IMR-90 (cell line): ENCODE measurements at regions not wholly inside any gene's neighbourhood (a gene's known extent, or its start where the extent isn't known, plus 50 kb on each side); places are given as distances from the start of the nearest gene placed in this dataset.

ENCODE experiments used
- ATAC-seq: fragments of 200-7000 bp; cut with Tn5 transposase; 2 replicates; pipeline ENCODE4 v1.9.1; 2020; ENCODE audit warnings: low read depth, mild to moderate bottlenecking, moderate library complexity
- BruUV-seq: library from RNA; stranded (reverse); fragments of 400-500 nt; replicated peaks from 2 replicates; lab custom pipeline; 2021; lab: Mats Ljungman, UMichigan
- CTCF ChIA-PET: fragments of 300-600 bp; formaldehyde crosslinking; extraction: SDS; loops from one replicate; lab custom pipeline; 2021; ENCODE audit warnings: antibody characterized with exemption; lab: Yijun Ruan, JAX
- POLR2A ChIA-PET: fragments of 300-600 bp; sonication (Branson Sonifier 250); formaldehyde crosslinking; loops from one replicate; lab custom pipeline; 2022; ENCODE audit warnings: antibody characterized with exemption; ENCODE audit not compliant: unreplicated experiment; lab: Charles Lee
- DNase-seq: peaks from one replicate; pipeline ENCODE4 v3.0.0; 2013
- H2AFZ ChIP-seq: replicated peaks from 2 replicates; pipeline ENCODE3; 2013; ENCODE audit warnings: low read length, mild to moderate bottlenecking; ENCODE audit not compliant: poor library complexity
- H2AK5ac ChIP-seq: 2 replicates; pipeline ENCODE4 v1.6.1; 2013; ENCODE audit warnings: low read depth, low read length, inconsistent platforms
- H2AK9ac ChIP-seq: replicated peaks from 2 replicates; pipeline ENCODE3; 2013; ENCODE audit warnings: mild to moderate bottlenecking, low read depth, low read length, moderate library complexity; ENCODE audit not compliant: poor library complexity
- H2BK120ac ChIP-seq: 2 replicates; pipeline ENCODE4 v1.6.1; 2013; ENCODE audit warnings: low read depth, low read length, inconsistent platforms
- H2BK15ac ChIP-seq: 3 replicates; pipeline ENCODE4 v1.6.1; 2013; ENCODE audit warnings: low read depth, low read length, inconsistent platforms
- H2BK20ac ChIP-seq: 2 replicates; pipeline ENCODE4 v1.6.1; 2013; ENCODE audit warnings: low read depth, mild to moderate bottlenecking, inconsistent platforms, low read length, moderate library complexity
- H2BK5ac ChIP-seq: 2 replicates; pipeline ENCODE4 v1.6.1; 2013; ENCODE audit warnings: mild to moderate bottlenecking, low read depth, low read length, inconsistent platforms; ENCODE audit not compliant: poor library complexity, severe bottlenecking
- H3K14ac ChIP-seq: replicated peaks from 2 replicates; pipeline ENCODE4 v1.6.1; 2013; ENCODE audit warnings: low read depth, low read length, inconsistent platforms
- H3K18ac ChIP-seq: 2 replicates; pipeline ENCODE4 v1.6.1; 2013; ENCODE audit warnings: low read depth, low read length, control low read depth
- H3K23ac ChIP-seq: 2 replicates; pipeline ENCODE4 v1.6.1; 2013; ENCODE audit warnings: low read depth, low read length, inconsistent platforms
- H3K27ac ChIP-seq: 2 replicates; pipeline ENCODE4 v1.5.1; 2013; ENCODE audit warnings: mild to moderate bottlenecking, control low read depth, low read length; ENCODE audit not compliant: insufficient read depth
- H3K27me3 ChIP-seq: 2 replicates; pipeline ENCODE4 v1.6.1; 2013; ENCODE audit warnings: low read length; ENCODE audit not compliant: control insufficient read depth, insufficient read depth
- H3K36me3 ChIP-seq: 2 replicates; pipeline ENCODE4 v1.6.1; 2013; ENCODE audit warnings: low read length, mixed read lengths; ENCODE audit not compliant: control insufficient read depth, insufficient read depth
- H3K4ac ChIP-seq: 2 replicates; pipeline ENCODE4 v1.6.1; 2013; ENCODE audit warnings: low read depth, low read length, inconsistent platforms
- H3K4me1 ChIP-seq: 2 replicates; pipeline ENCODE4 v1.6.1; 2013; ENCODE audit warnings: low read length, mixed read lengths; ENCODE audit not compliant: control insufficient read depth, insufficient read depth
- H3K4me2 ChIP-seq: 2 replicates; pipeline ENCODE4 v1.6.1; 2013; ENCODE audit warnings: low read depth, mild to moderate bottlenecking, control low read depth, low read length, moderate library complexity
- H3K4me3 ChIP-seq: 2 replicates; pipeline ENCODE4 v1.5.1; 2013; ENCODE audit warnings: low read depth, mild to moderate bottlenecking, control low read depth, low read length, moderate library complexity; ENCODE audit not compliant: insufficient read depth
- H3K56ac ChIP-seq: 2 replicates; pipeline ENCODE4 v1.6.1; 2013; ENCODE audit warnings: low read length, inconsistent platforms; ENCODE audit not compliant: insufficient read depth; ENCODE audit errors: extremely low read depth
- H3K79me1 ChIP-seq, 2 experiments: 2 replicates each; pipeline ENCODE4 v1.6.1; 2013; ENCODE audit warnings: low read length in 2 of 2, inconsistent platforms in 1 of 2, low read depth in 1 of 2
- H3K9ac ChIP-seq: 2 replicates; pipeline ENCODE4 v1.6.1; 2013; ENCODE audit warnings: low read depth, low read length, control low read depth
- H3K9me1 ChIP-seq: 2 replicates; pipeline ENCODE4 v1.6.1; 2013; ENCODE audit warnings: low read length, inconsistent platforms; ENCODE audit not compliant: insufficient read depth
- H3K9me3 ChIP-seq: 2 replicates; pipeline ENCODE4 v1.6.1; 2013; ENCODE audit warnings: low read length; ENCODE audit not compliant: control insufficient read depth, insufficient read depth
- H4K20me1 ChIP-seq: 2 replicates; pipeline ENCODE4 v1.6.1; 2013; ENCODE audit warnings: low read length, inconsistent platforms; ENCODE audit not compliant: insufficient read depth
- H4K5ac ChIP-seq: 2 replicates; pipeline ENCODE4 v1.6.1; 2013; ENCODE audit warnings: mild to moderate bottlenecking, low read depth, low read length, control low read depth
- H4K8ac ChIP-seq, 2 experiments: 2 replicates each; pipeline ENCODE4 v1.6.1; 2013; ENCODE audit warnings: low read depth in 2 of 2, low read length in 2 of 2, control low read depth in 1 of 2, inconsistent platforms in 1 of 2
- H4K91ac ChIP-seq: 2 replicates; pipeline ENCODE4 v1.6.1; 2013; ENCODE audit warnings: low read depth, low read length, inconsistent platforms; ENCODE audit not compliant: insufficient read depth
- CHD1 ChIP-seq: IDR thresholded peaks from 2 replicates; pipeline ENCODE4 v1.6.1; 2012; ENCODE audit warnings: low read depth, low read length, improper control_type of control experiment
- POLR2A ChIP-seq: IDR thresholded peaks from 2 replicates; pipeline ENCODE4 v1.6.1; 2012; ENCODE audit warnings: mild to moderate bottlenecking, low read depth, low read length
- USF2 ChIP-seq: fragments of 150-350 bp; IDR thresholded peaks from 2 replicates; pipeline ENCODE4 v1.6.1; 2017; ENCODE audit warnings: mild to moderate bottlenecking, antibody characterized with exemption, low read length, low read depth
- WGBS, 2 experiments: methylation state at CpG; one replicate each; pipeline versions ENCODE4 v1.1.5 to v1.1.7; 2013; ENCODE audit warnings: missing lambda C conversion rate in 2 of 2; ENCODE audit not compliant: insufficient read length in 1 of 2; ENCODE audit errors: extremely low coverage in 2 of 2; 5-methylcytosine and 5-hydroxymethylcytosine counted together
- dilution Hi-C: fragments of 300-500 bp; cut with HindIII; formaldehyde crosslinking; loops from one replicate; pipeline ENCODE4 v1.14.3; 2018; ENCODE audit warnings: low sequenced_read_pairs; ENCODE audit not compliant: unreplicated experiment
- in situ Hi-C: fragments of 300-500 bp; cut with MboI; formaldehyde crosslinking; loops from 3 replicates; pipeline ENCODE4 v1.14.3; 2019; ENCODE audit warnings: low sequenced_read_pairs, inconsistent platforms, mixed read lengths
- intact Hi-C: fragments of 100-400 bp; cut with micrococcal nuclease; formaldehyde crosslinking; loops from 2 replicates; pipeline ENCODE4 v1.10.0; 2022

DNA sequence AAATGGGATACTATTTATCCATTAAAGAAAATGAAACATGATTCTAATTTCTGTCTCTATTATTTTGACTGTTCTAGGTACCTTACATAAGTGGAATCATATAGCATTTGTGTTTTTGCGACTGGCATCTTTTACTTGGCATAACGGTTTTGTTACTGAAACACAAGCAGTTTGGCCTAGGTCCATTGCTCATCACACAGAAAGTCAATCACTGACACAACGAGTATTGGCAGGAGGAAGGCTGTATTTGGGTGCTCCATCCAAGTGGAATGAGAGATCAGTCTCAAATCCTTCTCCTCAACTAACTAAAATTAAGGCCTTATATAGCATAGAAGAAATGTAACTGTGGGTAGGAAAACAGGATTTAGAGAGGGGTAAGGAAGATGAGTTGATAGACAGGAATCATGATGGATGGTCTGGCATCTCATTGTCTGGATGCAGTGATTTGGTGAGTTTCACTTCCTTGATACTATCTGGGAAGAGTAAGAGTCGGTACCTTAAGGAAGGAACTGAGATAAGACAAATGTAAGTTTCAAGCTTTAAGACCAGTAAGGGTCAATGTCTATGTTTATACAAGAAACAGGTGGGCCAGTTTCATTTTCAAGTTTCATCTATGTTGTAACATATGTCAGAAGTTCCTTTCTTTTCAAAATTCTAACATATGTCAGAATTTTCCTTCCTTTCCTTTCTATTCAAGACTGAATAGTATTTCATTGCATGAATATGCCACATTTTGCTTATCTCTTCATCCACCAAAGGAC is 276.9 kb upstream of the RAB6C start:
- Histone ChIP-seq H3K79me1 (no peaks in the 10 kb centered on the region), H3K23ac (no peak overlapping the region), H3K27ac (no peak overlapping the region), H3K4ac (no peak overlapping the region), H3K36me3 (no peaks in the 10 kb centered on the region), H4K91ac (no peak overlapping the region), H2BK5ac (no peak overlapping the region), H2BK20ac (no peak overlapping the region), H2BK15ac (no peak overlapping the region), H2AK5ac (no peak overlapping the region), H3K9me3 (peaks cover 7% of the 10 kb centered on the region), H3K4me2 (no peak overlapping the region), H3K4me1 (no peaks in the 10 kb centered on the region), H3K14ac (no peak overlapping the region), H4K8ac (no peak overlapping the region), H3K27me3 (no peaks in the 10 kb centered on the region), H4K20me1 (no peaks in the 10 kb centered on the region), H2AK9ac (no peak overlapping the region), H3K4me3 (no peak overlapping the region), H4K5ac (no peak overlapping the region), H3K9ac (no peak overlapping the region), H2AFZ (no peak overlapping the region), H2BK120ac (no peak overlapping the region), H3K9me1 (no peaks in the 10 kb centered on the region), H3K56ac (no peak overlapping the region), H3K18ac (no peak overlapping the region)
- WGBS, 2 experiments: no CpG with 5 or more reads among the region's 4 CpGs
- BruUV-seq: no TSS peak
- in situ Hi-C loops: no loop called here
- intact Hi-C loops: no loop called here
- DNase-seq: no peak
- TF ChIP-seq USF2 (no peak), CHD1 (no peak), POLR2A (no peak)
- ATAC-seq: no peak
- POLR2A ChIA-PET: no interaction called here
- CTCF ChIA-PET: no interaction called here
- dilution Hi-C loops: no loop called here
